KG1 (cell line): ENCODE measurements at regions not wholly inside any gene's neighbourhood (a gene's known extent, or its start where the extent isn't known, plus 50 kb on each side); places are given as distances from the start of the nearest gene placed in this dataset.

Source experiments
- DNase-seq: peaks from one replicate; lab custom pipeline; 2025; lab: John Stamatoyannopoulos, UW

DNA sequence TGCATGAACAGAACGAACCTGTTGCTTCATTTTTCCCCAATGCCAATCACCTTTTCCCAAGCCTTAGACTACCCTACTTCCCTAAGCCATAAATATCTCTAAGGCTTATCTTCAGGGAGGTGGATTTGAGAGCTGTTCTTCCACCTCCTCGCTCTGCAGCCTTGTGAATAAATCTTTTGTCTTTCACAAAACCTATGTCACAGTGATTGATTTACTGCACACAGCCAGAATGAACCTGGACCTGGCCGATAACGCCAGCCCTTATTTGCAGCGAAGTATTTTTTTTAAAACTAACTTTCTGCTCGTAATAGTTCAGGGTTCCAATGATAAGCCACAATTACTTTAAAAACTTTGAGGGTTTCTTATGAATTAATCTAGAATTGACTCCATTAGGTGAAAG is 632.6 kb downstream of the PTPRU start:
- DNase-seq, result no peak

DNA sequence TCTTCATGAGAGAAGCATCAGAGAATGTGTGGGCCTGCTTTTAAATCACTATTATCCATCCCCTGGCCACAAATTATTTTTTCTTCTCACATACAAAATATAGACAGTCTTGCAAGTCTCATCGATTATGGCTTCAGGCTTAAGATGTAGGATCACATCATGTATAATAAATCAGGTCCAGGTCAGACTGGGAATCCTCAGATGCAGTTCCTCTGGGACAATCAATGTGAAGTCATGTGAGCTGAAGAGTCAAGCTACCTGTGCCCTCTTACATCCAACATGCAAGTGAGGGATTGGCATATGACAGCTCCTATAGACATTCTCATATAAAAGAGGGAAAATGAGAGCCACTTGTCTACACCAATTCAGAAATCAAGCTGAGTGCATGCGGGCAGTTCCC is 631.8 kb downstream of the PTPRU start:
- DNase-seq, result no peak

- DNase-seq, result no peak
Observed at GRCh38 chr1:29865051-29865450, 628.7 kb downstream of the PTPRU start.

- DNase-seq, result no peak
Observed at GRCh38 chr1:29864431-29865022, 628.2 kb downstream of the PTPRU start.

DNA sequence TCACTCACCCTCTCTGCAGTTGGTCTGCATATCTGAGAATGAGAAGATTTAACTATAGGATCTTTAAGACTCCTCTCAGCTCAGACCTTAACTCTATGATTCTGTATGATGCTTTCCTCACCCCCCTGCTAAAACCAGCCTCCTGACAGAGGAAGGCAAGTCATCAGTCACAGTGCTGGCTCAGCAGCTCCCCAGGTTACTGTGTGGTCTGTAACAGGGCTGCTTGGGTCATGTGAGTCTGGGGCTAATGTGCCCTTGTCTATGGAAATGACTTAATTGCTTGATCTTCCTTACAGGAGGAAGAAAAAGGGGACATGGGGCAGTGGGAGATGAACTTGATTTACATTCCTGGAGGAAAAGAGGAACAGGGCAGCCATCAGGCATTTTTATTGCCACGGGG is 625.6 kb downstream of the PTPRU start:
- DNase-seq, result no peak

DNA sequence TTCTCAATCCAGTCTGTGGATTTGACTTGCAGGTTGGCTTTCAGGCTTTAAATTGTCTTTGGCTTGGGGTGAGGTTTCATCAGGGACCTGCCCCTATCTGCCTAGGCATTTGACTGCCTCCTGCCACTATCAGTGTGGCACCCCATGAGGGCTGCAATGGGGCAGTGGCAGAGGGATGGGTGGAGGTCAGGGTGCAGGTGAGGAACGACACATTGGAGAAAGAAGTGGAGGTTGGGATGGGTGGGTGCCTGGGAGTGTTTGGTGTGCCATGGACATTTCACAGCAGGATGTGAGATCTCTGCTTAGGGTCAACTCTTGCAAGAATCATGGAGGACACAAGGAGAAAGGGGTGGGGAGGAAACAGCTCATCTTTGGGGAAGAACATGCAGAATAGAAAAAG is 625.1 kb downstream of the PTPRU start:
- no peak for DNase-seq

DNA sequence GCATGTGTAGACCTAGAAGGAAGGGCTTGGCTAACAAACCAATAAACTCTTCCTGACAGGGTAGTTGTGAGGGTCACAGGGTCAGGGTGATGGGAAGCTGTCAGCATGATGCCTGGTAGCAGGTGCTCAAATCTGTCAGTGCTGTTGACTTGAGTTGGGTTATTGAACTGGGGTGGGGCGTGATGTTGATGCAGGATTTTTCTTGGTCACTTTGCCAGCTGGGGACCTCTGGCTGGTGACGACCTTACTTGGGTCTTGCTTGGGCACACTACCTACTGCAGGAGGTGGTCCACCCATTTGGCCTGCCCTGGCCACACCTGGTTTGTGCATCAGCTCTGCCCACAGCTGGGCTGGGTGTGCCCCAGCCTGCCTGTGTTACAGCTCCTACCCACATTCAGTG is 624.4 kb downstream of the PTPRU start:
- DNase-seq, result no peak

- no peak for DNase-seq
Observed at GRCh38 chr1:29860056-29860455, 623.7 kb downstream of the PTPRU start.

DNA sequence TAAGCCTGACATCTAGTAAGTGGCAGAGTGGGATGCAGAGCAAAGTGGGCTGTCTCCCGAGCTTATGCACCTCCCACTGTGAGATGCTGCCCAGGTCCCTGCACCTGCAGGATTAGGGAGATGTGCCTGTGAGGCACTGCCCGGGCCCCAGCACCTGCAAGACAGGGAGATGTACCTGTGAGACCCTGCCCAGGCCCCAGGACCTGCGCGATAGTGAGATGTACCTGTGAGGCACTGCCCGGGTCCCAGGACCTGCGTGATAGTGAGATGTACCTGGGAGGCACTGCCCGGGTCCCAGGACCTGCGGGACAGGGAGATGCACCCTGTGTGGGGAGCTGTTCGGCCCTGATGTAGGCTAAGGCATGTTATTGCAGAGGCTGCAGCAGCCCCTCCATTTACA is 622.8 kb downstream of the PTPRU start:
- no peak for DNase-seq

GRCh38 chr1:29858646-29859045 is 622.3 kb downstream of the PTPRU start:
- no peak for DNase-seq

- no peak for DNase-seq
Observed at GRCh38 chr1:29856340-29857114, 620.2 kb downstream of the PTPRU start.

- no peak for DNase-seq
Observed at GRCh38 chr1:29855561-29856160, 619.3 kb downstream of the PTPRU start.

DNA sequence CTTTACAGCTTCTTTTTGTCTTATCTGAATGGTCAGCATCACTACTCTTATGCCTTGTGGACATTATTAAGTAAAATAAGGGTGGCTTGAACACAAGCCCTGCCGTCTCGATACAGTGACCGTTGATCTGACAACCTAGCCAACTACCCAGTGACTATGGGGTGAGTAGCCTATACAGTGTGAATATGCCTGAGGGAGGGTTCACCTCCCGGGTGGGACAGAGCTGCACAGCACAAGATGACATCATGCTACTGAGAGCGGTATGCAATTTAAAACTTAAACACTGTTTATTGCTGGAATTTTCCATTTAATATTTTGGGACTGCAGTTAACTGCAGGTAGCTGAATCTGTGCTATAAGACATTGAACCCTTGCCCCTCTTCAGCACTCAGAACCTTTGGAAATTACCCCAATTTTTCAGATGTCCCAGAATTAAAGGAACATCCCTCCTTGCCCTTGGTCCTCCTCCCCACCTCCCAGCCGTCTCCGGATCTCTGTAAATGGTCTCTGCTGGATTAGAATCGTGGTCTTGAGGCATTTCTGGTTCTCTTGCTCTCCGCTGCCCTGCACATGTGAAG is 618.5 kb downstream of the PTPRU start:
- no peak for DNase-seq

DNA sequence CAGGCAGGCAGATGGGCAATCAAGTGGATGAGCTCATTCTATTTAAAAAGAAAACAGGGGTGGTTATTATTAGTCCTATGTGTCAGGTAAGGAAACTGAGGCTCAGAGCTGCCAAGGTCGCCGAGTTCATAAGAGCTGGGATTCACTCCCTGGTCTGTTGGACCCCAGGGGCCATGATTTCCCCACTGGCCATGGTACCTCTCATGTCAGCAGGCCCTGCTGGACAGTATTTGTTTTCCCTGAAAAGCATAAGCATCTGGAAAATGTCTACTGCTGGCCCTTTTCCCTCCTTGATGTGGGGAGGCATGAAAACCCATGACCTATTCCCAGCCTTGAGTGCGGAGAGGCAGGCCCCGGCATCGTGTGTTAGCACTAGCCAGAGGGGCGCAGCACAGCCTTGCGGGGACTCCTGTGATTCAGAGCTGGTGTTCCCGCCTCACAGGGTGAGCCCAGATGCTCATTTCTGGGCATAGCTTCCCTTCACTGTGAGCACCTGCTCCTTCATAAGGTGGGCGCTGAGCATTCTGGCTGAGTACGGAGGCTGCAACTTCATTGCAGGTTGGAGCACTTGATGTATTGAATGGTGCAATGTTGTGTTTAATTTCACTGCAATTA is 617.5 kb downstream of the PTPRU start:
- no peak for DNase-seq

DNA sequence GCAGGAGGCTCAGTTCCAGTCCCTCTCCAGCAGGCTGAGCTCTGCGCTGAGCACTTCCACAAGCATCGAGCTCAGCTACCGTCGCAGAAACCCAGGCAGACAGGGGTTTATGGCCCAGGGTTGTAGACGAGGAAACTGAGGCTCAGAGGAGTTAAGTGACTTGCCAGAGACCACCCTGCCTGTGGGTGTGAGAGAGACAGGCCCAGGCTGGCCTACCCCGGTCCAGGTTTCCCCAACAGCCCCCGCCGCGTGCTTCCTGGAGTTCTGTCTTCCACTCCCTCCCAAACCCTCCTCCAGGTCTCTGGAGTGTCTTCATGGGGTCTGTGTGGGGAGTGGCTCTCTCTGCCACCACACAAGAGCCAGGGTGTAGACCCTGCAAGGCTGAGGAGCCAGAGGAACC is 615.9 kb downstream of the PTPRU start:
- DNase-seq, result no peak

DNA sequence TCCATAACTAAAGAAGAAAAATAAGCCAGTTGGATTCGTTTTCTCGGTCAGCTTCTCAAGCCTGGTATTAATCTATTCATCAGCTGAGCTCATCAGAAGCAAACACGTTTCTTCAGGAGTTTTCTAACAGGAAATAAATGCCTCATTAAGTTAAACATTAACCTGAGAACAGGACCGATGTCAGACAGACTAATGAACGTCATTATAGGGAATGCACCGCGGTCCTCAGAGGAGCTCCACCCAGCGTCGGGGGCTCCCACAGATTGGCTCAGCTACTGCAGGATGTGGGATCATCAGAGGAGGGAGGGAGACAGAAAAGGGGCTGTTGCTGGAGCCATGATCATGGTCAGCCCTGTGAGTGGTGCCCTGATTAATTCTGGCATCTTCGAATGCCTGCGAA is 615.4 kb downstream of the PTPRU start:
- DNase-seq, result no peak

DNA sequence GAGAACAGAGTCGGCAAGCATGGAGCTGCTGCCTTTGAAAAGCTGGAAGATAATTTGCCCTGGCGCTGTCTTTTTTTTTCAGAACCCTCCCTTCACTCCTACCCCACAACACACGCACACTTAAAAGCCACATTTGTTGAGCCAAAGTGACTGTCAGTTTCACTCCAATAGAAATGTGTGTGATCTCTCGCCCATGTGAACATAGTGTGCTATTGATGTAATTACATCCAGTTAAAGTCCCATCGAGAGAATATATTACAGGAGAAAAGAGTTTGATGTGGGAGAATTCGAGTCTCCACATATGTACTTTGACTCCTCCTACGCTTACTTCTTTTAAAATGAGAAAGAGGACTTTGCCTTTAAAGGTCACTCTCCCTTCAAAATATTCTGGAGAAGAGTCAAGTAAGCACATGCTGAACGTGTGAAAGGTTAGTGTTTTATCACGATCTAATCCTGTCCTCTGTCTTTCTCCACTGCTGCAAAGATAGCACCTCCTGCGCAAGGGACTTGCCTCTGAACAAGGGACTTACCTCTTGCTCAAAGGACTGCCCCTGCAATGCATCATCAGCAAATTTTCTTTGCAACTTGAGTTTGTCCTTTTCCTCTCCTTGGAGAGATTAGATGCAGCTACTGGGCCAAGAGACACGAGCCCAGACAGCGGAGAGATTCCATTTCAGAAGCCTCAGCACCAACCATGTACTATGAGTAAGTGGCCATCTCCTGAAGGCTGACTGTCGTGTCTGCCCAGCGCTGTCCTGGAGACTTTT is 613.9 kb downstream of the PTPRU start:
- no peak for DNase-seq

DNA sequence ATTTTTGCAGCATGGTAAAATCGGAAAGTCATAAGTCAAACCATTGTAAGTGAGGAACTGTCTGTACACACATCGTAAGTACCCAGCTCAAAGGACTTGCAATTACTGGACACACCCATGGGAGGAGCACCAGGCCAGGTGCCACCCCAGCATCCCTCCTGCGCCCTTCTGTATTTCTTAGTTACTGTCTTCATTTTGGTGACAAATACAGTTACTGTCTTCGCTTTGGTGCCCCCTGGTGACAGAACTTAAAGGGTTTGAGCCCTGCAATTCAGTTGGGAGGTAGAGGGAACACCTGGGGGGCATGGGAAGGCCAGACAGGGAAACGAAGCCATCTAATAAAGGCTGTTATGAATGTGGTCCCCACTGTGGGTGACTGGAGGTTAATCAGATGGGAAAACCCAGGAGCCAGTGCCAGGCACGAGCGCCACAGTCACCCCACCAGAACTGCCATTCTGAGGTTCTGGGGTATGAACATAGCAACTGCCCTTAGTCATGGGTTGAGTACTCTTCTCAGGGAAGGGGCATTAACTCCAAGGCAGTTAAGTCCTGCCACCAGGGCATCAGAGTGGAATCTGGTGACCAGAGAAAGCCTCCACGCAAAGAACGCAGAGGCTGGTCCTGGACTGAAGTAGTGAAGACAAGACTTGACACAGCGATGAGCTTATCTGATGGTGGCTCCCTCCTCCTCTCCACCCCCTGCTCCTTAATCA is 612.9 kb downstream of the PTPRU start:
- DNase-seq, result no peak

- DNase-seq, result no peak
Observed at GRCh38 chr1:29845910-29846309, 609.6 kb downstream of the PTPRU start.

DNA sequence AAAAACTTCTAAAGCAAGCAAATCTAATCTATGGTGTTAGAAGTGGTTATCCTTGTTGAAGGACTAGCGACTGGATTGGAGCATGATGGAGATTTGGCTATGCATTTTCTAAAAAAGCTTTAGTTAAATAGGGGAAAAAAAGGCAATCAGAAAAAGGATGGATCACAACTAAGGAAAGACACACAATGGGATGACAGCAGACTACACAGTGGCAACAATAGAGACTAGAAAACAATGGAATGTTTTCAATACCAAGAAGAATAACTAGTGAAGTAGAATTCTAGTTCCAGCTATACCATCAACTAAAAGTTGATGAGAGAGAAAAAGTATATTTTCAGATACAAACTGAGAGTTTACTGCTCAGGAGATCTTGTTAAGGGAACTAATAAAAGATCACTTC is 605.8 kb downstream of the PTPRU start:
- no peak for DNase-seq

- no peak for DNase-seq
Observed at GRCh38 chr1:29839726-29840125, 603.4 kb downstream of the PTPRU start.
